ENCODE measurements at regions not wholly inside any gene's neighbourhood (a gene's known extent, or its start where the extent isn't known, plus 50 kb on each side); places are given as distances from the start of the nearest gene placed in this dataset.

- TF ChIP-seq GLIS3 (CRISPR knock-in tag; IDR thresholded peaks at IDR 0.05), result no peak
Measured at GRCh38 chr13:74018062-74018431, 116.2 kb downstream of the KLF12 start (continued).

- TF ChIP-seq ARNTL (CRISPR knock-in tag; IDR thresholded peaks at IDR 0.05; ENCODE audit: borderline replicate concordance, low read depth), result no peak
- TF ChIP-seq ZC3H10 (CRISPR knock-in tag; IDR thresholded peaks at IDR 0.05), result no peak
- no peak for TF ChIP-seq OSR1 (CRISPR knock-in tag; IDR thresholded peaks at IDR 0.05)
- TF ChIP-seq TCF4 (CRISPR knock-in tag; IDR thresholded peaks at IDR 0.05; ENCODE audit: borderline replicate concordance), result no peak
- TF ChIP-seq ZNF565 (CRISPR knock-in tag; conservative IDR thresholded peaks at IDR 0.05; ENCODE audit: low read depth), result no peak
- TF ChIP-seq CSDC2 (CRISPR knock-in tag; IDR thresholded peaks at IDR 0.05), result no peak
- no peak for TF ChIP-seq ZFP30 (CRISPR knock-in tag; IDR thresholded peaks at IDR 0.05)
- TF ChIP-seq PATZ1 (CRISPR knock-in tag; IDR thresholded peaks at IDR 0.05; ENCODE audit: borderline replicate concordance), result no peak
- no peak for TF ChIP-seq GLIS3 (CRISPR knock-in tag; IDR thresholded peaks at IDR 0.05)
- TF ChIP-seq, protein P1, sequence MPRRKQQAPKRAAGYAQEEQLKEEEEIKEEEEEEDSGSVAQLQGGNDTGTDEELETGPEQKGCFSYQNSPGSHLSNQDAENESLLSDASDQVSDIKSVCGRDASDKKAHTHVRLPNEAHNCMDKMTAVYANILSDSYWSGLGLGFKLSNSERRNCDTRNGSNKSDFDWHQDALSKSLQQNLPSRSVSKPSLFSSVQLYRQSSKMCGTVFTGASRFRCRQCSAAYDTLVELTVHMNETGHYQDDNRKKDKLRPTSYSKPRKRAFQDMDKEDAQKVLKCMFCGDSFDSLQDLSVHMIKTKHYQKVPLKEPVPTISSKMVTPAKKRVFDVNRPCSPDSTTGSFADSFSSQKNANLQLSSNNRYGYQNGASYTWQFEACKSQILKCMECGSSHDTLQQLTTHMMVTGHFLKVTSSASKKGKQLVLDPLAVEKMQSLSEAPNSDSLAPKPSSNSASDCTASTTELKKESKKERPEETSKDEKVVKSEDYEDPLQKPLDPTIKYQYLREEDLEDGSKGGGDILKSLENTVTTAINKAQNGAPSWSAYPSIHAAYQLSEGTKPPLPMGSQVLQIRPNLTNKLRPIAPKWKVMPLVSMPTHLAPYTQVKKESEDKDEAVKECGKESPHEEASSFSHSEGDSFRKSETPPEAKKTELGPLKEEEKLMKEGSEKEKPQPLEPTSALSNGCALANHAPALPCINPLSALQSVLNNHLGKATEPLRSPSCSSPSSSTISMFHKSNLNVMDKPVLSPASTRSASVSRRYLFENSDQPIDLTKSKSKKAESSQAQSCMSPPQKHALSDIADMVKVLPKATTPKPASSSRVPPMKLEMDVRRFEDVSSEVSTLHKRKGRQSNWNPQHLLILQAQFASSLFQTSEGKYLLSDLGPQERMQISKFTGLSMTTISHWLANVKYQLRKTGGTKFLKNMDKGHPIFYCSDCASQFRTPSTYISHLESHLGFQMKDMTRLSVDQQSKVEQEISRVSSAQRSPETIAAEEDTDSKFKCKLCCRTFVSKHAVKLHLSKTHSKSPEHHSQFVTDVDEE (CRISPR knock-in tag; IDR thresholded peaks at IDR 0.05), result no peak
- TF ChIP-seq CREB5 (CRISPR knock-in tag; IDR thresholded peaks at IDR 0.05; ENCODE audit: low read depth), result no peak
- no peak for TF ChIP-seq ISL1 (CRISPR knock-in tag; IDR thresholded peaks at IDR 0.05)
- ATAC-seq, result no peak; the same call in 2 of the 3 replicates
Measured at GRCh38 chr13:74017301-74018061, 116.7 kb downstream of the KLF12 start.

DNA sequence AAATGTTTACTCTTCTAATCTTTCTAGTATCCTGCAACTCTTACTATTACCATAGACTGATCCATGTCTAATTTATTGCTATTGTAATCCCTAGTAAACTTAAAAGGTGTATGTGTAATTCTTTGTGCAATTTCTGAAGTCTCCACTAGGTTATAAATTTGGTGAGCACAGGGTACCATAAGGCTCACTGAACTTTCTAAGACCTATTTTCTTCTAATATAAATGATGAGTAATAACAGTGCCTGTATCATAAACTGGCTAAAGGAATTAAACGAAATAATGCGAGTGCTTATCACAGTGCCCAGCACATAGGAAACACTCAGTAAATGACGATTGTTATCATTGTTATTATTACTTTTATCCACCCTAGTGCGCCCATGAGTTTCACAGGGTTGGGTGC, 119.1 kb downstream of the KLF12 start:
- ATAC-seq, result peak; percentile 61
- TF ChIP-seq GLIS3 (CRISPR knock-in tag; IDR thresholded peaks at IDR 0.05) (no peak), TOX (CRISPR knock-in tag; IDR thresholded peaks at IDR 0.05; ENCODE audit: borderline replicate concordance) (no peak), ZFP30 (CRISPR knock-in tag; IDR thresholded peaks at IDR 0.05) (no peak), RARB (CRISPR knock-in tag; IDR thresholded peaks at IDR 0.05) (no peak), ZFP3 (CRISPR knock-in tag; IDR thresholded peaks at IDR 0.05) (no peak), PPARA (CRISPR knock-in tag; IDR thresholded peaks at IDR 0.05; ENCODE audit: borderline replicate concordance) (no peak), ZC3H10 (CRISPR knock-in tag; IDR thresholded peaks at IDR 0.05) (no peak), BACH2 (CRISPR knock-in tag; IDR thresholded peaks at IDR 0.05; ENCODE audit: borderline replicate concordance) (no peak), ARNTL (CRISPR knock-in tag; IDR thresholded peaks at IDR 0.05; ENCODE audit: borderline replicate concordance, low read depth) (no peak), PATZ1 (CRISPR knock-in tag; IDR thresholded peaks at IDR 0.05; ENCODE audit: borderline replicate concordance) (no peak)

DNA sequence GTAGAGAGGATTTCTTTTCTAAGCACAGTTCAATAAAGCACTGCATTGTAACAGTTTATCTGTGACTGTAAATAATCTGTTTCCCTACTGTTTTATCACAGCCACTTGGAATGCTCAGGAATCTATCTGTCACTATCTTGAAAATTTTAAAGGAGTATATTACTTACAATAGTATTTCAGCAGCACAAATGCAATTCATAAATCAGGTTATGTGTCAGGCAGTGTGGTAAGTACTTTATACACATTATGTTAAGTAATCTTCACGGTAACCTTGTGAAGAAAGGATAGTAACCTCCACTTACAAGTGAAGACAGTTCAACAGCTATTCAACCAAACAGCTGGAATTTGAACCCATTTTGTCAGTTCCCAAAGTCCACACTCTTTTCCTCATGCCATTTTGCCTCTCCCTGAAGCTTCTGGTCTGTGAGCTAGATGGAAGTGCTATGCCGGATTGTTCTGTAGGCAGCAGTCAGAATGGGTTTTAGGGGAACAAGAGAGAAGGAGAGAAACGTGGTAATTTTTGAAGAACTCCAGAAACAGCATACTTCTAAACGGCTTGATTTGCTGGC, 125.0 kb downstream of the KLF12 start:
- ATAC-seq, result no peak
- TF ChIP-seq, protein P1 (CRISPR knock-in tag; IDR thresholded peaks at IDR 0.05), result no peak
- no peak for TF ChIP-seq ARNTL (CRISPR knock-in tag; IDR thresholded peaks at IDR 0.05; ENCODE audit: borderline replicate concordance, low read depth)
- TF ChIP-seq TOX (CRISPR knock-in tag; IDR thresholded peaks at IDR 0.05; ENCODE audit: borderline replicate concordance), result no peak
- no peak for TF ChIP-seq ZNF70 (CRISPR knock-in tag; IDR thresholded peaks at IDR 0.05)
- no peak for TF ChIP-seq ISL1 (CRISPR knock-in tag; IDR thresholded peaks at IDR 0.05)
- TF ChIP-seq BACH2 (CRISPR knock-in tag; IDR thresholded peaks at IDR 0.05; ENCODE audit: borderline replicate concordance), result no peak
- TF ChIP-seq ZNF8 (CRISPR knock-in tag; IDR thresholded peaks at IDR 0.05), result no peak
- no peak for TF ChIP-seq PATZ1 (CRISPR knock-in tag; IDR thresholded peaks at IDR 0.05; ENCODE audit: borderline replicate concordance)
- TF ChIP-seq RARB (CRISPR knock-in tag; IDR thresholded peaks at IDR 0.05), result no peak
- TF ChIP-seq GLIS3 (CRISPR knock-in tag; IDR thresholded peaks at IDR 0.05), result no peak
- TF ChIP-seq ZC3H10 (CRISPR knock-in tag; IDR thresholded peaks at IDR 0.05), result no peak
